C4-2B (cell line): ENCODE measurements at regions not wholly inside any gene's neighbourhood (a gene's known extent, or its start where the extent isn't known, plus 50 kb on each side); places are given as distances from the start of the nearest gene placed in this dataset.

Experiments used
- ZFX ChIP-seq: fragments of 450-650 bp; IDR thresholded peaks from 2 replicates; pipeline ENCODE4 v1.6.1; 2017
- TF ChIP-seq, protein P1 (sequence below): fragments of 450-650 bp; conservative IDR thresholded peaks from 2 replicates; pipeline ENCODE4 v1.5.1; 2017; ENCODE audit warnings: mild to moderate bottlenecking

DNA sequence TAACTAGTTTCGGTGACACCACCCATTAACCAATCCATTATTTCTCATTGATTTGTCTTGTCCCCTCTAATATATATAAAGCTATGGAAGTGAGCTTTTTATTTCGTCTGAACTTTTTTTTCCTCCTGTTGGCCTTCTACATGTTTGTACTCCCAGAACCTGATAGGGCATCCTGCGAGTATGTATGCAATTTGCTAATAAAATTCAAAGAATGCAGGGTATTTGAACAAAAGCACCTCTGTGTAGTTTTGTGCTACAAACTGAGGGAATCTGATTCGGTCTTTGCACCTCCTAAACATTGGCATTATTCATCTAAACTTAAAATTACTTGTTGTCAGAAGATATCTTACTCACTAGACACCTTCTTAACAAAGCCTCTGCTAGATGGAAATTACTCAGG lies 242.9 kb upstream of the TMEFF2 start:
- TF ChIP-seq, protein P1, sequence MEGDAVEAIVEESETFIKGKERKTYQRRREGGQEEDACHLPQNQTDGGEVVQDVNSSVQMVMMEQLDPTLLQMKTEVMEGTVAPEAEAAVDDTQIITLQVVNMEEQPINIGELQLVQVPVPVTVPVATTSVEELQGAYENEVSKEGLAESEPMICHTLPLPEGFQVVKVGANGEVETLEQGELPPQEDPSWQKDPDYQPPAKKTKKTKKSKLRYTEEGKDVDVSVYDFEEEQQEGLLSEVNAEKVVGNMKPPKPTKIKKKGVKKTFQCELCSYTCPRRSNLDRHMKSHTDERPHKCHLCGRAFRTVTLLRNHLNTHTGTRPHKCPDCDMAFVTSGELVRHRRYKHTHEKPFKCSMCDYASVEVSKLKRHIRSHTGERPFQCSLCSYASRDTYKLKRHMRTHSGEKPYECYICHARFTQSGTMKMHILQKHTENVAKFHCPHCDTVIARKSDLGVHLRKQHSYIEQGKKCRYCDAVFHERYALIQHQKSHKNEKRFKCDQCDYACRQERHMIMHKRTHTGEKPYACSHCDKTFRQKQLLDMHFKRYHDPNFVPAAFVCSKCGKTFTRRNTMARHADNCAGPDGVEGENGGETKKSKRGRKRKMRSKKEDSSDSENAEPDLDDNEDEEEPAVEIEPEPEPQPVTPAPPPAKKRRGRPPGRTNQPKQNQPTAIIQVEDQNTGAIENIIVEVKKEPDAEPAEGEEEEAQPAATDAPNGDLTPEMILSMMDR, result no peak
- no peak for TF ChIP-seq ZFX
